ENCODE measurements at regions not wholly inside any gene's neighbourhood (a gene's known extent, or its start where the extent isn't known, plus 50 kb on each side); places are given as distances from the start of the nearest gene placed in this dataset.

DNA sequence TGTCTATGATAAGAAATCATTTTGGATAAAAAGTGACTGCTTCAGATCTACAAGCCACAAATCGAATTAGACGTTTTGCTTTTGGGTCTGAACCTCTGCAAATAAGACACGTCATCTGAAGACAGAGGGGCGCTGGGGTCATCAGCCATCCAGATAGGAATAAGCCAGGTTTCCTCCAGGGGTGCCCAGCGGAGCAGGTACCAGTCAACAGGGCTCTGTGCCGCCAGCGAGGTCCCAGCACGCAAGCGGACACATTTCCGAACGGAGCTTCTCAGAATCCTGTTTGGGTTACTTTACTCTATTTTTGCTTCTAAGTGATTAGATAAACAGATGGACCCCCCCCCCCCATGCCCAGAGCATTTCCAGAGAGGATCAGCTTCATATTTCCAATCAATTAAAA, 873.8 kb downstream of the BRD1 start:
- no peak for DNase-seq (ENCODE audit: low read depth in 4 of 4, low spot score in 2 of 4)

- no peak for DNase-seq (ENCODE audit: low read depth in 4 of 4, low spot score in 2 of 4)
These were observed 874.5 kb downstream of the BRD1 start for GRCh38 chr22:48953103-48953720.

DNA sequence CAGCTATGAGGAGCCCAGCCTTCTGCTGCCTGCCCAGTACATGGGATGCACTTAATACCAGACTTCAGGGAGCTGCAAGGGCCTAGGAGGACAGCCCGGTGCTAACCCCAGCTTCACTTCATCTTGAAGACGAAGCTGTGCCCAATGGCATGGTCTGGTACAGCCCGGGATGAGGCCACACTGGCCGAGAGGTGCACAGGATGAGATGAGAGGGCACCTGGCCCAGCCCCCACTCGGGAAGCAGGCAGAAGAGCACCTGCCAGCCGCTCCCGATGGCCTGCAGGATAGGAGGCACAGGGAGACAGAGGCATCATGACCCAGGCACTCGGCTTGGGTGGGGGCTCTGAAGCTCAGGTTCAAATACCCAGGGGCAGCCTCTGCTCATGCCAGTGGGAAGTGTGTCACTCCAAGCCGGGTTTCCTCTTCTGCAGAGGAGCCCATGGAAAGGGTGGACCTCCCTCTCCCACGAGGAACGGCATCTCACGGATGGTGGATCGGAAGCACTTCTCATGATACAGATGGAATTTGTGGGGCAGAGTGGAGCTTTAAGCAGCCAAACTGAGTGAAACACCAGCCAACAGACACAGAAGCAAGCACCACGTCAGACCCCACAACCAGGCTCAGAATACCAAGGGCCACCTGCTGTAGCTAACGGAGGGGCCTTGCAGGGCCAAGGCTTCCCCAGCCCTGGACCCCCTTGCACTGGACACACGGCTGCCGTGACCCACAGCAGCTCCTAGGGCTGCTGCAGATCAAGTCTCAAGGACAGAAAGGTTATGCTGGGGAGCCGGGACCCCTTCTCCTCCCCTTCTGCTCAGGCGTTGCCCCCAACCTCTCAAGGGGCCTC, 875.2 kb downstream of the BRD1 start:
- DNase-seq (ENCODE audit: low read depth in 4 of 4, low spot score in 2 of 4), result no peak

DNA sequence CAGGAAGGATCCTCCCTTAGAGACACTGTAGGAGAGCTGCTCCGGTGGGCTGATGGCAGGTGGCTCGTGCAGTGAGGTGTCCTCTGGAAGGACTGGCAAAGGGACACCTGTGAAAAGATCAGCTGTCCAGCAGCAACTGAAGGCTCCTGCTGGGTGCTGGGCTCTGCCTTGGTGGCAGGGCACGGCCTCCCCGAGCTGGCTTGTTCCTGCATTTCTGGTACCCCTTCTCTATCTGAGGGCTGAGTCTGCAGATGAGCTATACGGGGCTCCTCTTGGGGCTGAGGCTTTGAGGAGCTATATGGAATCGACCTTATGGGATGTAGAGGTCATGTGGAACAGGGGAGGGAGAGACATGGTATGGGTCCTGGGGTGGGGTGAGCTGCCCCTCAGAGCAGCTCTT, 875.8 kb downstream of the BRD1 start:
- DNase-seq (ENCODE audit: low read depth in 4 of 4, low spot score in 2 of 4), result no peak

- DNase-seq (ENCODE audit: low read depth in 4 of 4, low spot score in 2 of 4), result no peak
These were observed 877.3 kb downstream of the BRD1 start for GRCh38 chr22:48950151-48950915.

- DNase-seq (ENCODE audit: low read depth in 4 of 4, low spot score in 2 of 4), result no peak
These were observed 878.1 kb downstream of the BRD1 start for GRCh38 chr22:48949375-48950149.

GRCh38 chr22:48948575-48949170, 879.0 kb downstream of the BRD1 start:
- DNase-seq (ENCODE audit: low read depth in 4 of 4, low spot score in 2 of 4), result no peak

- no peak for DNase-seq (ENCODE audit: low read depth in 4 of 4, low spot score in 2 of 4)
These were observed 880.0 kb downstream of the BRD1 start for GRCh38 chr22:48947636-48948035.

DNA sequence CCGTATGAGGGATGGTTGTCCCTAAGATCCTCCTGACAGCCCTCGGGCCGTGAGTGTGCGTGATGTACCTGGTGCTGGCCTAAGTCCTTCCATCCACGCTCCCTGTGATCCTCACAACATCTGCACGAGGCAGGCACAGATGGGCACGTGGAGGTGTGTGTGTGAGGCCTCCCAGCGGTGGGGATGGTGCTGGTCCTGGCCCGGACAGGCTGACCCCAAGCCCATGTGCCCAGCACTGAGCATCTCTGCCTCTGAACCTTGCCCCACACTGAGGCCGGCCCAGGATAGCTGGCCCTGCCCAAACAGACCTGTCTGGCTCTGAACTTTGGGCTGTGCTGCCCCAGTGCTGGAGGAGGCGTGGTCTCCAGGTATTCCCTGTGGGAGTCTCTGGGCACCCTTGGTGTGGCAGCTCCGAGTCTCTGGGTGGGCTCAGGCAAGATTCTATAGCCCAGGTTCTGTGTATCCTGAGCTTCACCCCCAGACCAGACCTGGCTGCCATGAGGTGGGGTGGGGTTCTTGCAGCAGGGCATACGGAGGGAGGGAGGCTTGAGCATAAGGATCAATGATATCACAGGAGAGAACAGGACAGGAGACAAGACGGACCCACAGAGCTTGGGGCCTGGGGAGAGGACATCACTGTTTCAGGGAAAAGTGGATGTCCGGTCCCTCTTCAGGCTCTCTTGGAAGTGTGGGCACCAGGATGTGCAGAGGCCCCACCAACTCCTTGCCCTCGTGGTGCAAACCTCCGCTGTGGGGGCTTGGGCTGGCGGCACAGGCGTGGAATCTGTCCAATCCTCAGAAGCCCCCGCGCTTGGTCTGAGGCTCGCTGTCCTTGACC, 881.8 kb downstream of the BRD1 start:
- no peak for DNase-seq (ENCODE audit: low read depth in 4 of 4, low spot score in 2 of 4)

DNA sequence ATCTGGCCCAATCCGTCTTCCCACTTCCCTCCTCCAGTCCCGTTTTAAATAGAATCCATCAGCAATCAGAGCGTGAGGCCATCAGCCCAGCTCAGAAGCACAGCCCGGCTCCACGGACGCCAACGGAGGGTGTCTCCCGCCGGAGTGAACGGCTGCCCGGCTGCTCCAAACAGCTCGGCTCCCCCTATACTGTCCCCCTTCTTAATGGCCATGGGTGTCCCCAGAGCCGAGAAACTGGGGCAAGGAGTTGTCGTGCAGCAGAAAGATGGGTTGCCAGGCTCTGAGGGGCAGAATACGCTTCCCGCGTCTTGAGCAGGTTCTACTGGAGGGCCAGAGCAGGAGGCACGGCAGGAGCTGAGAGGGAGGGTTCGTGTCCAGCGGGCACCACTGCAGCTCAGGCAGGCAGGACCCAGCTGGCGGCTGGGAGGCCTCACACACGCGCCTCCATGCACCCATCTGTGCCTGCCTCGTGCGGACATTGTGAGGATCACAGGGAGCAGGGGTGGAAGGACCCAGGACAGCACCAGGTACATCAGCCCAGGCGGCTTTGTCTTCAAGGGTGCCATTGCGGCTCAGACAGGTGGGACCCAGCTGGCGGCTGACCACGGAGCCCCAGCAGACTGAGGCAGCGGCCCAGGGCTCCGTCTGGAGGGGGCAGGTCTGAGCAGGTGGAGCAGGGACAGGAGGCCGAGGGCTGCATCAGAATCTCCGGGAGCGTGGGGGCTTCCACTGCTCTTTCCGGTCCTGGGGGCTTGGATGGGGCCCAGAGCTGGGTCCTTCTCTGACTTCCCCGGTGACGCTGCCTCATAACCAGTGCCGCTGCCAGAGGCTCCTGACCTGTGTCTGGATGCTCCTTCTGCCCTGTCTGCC, 882.7 kb downstream of the BRD1 start:
- no peak for DNase-seq (ENCODE audit: low read depth in 4 of 4, low spot score in 2 of 4)

DNA sequence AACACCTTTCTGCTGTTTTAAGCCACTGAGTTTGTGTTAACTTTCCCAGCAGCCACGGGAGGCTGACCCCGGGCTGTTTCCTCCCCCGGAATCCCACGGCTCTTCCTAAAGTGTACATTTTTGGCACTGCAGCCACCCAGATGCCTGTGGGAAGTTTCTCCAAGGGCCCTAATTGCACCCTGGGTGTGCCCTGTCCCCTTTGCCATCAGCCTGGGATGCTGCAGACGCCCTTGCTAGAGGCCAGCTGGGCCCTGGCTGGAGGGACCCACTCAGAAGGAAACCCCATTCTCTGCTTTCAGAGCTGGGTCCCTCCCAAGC, 883.3 kb downstream of the BRD1 start:
- DNase-seq (ENCODE audit: low read depth in 4 of 4, low spot score in 2 of 4), result no peak

- no peak for DNase-seq (ENCODE audit: low read depth in 4 of 4, low spot score in 2 of 4)
These were observed 883.9 kb downstream of the BRD1 start for GRCh38 chr22:48943567-48944432.

DNA sequence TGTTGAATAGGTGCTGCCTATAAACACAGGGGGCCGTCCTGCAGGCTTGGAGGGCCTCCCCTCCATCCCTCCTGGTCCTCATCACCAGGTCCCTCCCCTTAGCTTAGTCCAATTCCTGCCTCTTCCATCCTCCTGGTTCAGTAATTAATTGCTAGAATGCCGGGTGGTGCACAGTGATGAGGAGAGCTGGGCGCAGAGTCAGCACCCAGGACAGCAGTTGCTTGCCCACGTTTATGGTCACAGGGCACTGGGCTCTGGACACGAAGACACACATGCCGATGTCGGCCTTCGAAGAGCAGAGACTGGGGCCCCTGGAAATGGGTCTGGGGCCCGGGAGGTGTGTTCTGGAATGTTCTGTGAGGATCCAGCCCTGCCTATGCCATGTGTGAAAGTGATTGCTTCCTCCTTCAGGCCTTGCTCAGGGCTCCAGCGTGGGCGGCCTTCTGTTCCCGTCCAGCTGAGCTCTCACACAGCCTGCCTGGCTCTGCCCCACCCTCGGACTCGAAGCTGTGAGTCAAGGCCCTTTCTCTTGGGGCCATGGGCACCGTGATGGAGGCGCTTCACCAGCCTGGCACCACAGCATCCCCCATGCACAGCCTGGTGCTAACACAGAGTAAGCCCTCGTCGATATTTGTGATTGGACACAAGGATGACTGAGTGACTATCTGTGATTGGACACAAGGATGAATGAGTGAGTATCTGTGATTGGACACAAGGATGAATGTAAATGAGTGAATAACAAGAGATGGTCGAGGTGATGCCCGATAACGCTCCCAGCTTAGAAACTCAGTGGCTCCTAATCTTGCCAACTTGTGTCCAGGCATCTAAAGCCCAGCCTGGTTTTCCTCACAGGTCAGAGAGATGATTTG, 884.7 kb downstream of the BRD1 start:
- no peak for DNase-seq (ENCODE audit: low read depth in 4 of 4, low spot score in 2 of 4)

GRCh38 chr22:48941903-48942575, 885.6 kb downstream of the BRD1 start:
- no peak for DNase-seq (ENCODE audit: low read depth in 4 of 4, low spot score in 2 of 4)

DNA sequence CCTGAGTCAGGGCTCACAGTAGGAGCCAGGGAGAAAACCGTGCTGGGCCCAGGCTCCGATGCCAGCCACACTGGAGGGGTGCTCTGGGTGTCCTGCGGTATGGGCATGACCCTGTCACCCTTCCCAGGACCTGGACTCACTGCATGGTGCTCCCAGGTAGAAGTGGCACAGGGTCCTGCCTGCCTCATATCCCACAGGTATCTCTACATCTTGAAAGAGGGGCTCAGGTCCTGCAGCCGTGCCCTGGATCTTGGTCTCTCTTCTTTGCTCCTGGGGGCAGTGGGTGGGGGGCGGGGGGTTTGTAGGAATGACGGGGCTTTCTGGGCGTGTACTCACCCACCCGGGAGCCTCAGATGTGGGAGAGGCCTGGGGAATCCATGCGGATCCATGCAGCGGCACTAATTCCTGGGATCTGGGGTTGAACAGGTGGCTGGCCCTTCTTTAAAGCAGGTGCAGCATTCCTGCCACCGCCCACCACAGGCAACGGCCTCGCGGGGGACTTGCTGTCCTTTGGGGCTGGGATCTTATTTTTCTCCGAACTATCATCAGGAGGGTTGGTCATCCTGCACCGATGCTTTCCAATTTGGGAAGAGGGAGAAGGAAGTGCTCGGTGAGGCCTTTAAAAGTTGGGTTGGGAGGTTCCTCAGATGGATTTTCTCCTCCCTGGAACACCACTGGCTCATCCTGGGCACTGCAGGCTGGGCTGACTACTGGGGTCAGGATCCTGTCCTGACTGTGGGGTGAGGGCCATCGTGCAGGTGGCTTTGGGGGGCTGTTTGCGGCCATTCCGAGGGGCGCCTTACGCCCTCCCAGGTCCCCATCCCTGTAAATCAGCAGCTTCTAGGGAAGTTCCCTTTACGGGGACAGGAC, 886.4 kb downstream of the BRD1 start:
- DNase-seq (ENCODE audit: low read depth in 4 of 4, low spot score in 2 of 4), result no peak

Data from left renal cortex interstitium (tissue), 4 donors.